Immature natural killer cell (primary cell): ENCODE measurements at regions not wholly inside any gene's neighbourhood (a gene's known extent, or its start where the extent isn't known, plus 50 kb on each side); places are given as distances from the start of the nearest gene placed in this dataset.

Source experiments
- DNase-seq, 3 donors: peaks; one replicate each; pipeline ENCODE4 v3.0.0; 2022; ENCODE audit warnings: mixed read lengths in 1 of 3
- H3K27ac Mint-ChIP-seq, 6 donors: one replicate each; pipeline ENCODE4 v1.8.0; 2020; ENCODE audit warnings: mixed read lengths in 6 of 6, mild to moderate bottlenecking in 5 of 6, inconsistent platforms in 4 of 6, moderate library complexity in 3 of 6
- H3K27me3 Mint-ChIP-seq, 3 donors: one replicate each; pipeline ENCODE4 v1.8.0; 2020 to 2021; ENCODE audit warnings: low read depth in 3 of 3, mild to moderate bottlenecking in 3 of 3, mixed read lengths in 3 of 3, moderate library complexity in 3 of 3, inconsistent platforms in 1 of 3
- H3K36me3 Mint-ChIP-seq, 3 donors: one replicate each; pipeline ENCODE4 v1.8.0; 2020; ENCODE audit warnings: mixed read lengths in 3 of 3, inconsistent platforms in 2 of 3, mild to moderate bottlenecking in 2 of 3
- H3K4me1 Mint-ChIP-seq, 2 donors: one replicate each; pipeline ENCODE4 v1.8.0; 2020; ENCODE audit warnings: inconsistent platforms in 2 of 2, mild to moderate bottlenecking in 2 of 2, mixed read lengths in 2 of 2, moderate library complexity in 1 of 2
- H3K4me3 Mint-ChIP-seq, 5 donors: one replicate each; pipeline ENCODE4 v1.8.0; 2020; ENCODE audit warnings: mild to moderate bottlenecking in 5 of 5, mixed read lengths in 5 of 5, inconsistent platforms in 3 of 5, moderate library complexity in 3 of 5
- H3K9me3 Mint-ChIP-seq, 6 donors: one replicate each; pipeline ENCODE4 v1.8.0; 2020; ENCODE audit warnings: mild to moderate bottlenecking in 6 of 6, mixed read lengths in 6 of 6, inconsistent platforms in 4 of 6, moderate library complexity in 3 of 6

GRCh38 chr6:141346535-141346934 lies 786.2 kb upstream of the GJE1 start:
- Mint-ChIP-seq H3K27me3 (peaks cover 0 to 2% (median 1%) of the 10 kb centered on the region in 3 donors), H3K9me3 (no peaks in the 10 kb centered on the region), H3K36me3 (no peaks in the 10 kb centered on the region), H3K27ac (no peak overlapping the region), H3K4me1 (peaks cover 0 to 2% of the 10 kb centered on the region in 2 donors), H3K4me3 (no peak overlapping the region)
- DNase-seq: no peak

- peaks cover 0 to 6% (median 3%) of the 10 kb centered on the region in 3 donors for H3K27me3 Mint-ChIP-seq
- H3K9me3 Mint-ChIP-seq: peaks cover 0 to 5% (median 0%) of the 10 kb centered on the region in 6 donors
- no peak overlapping the region for H3K27ac Mint-ChIP-seq
- no peaks in the 10 kb centered on the region for H3K4me1 Mint-ChIP-seq
- no peak for DNase-seq
- H3K36me3 Mint-ChIP-seq: no peaks in the 10 kb centered on the region
- no peak overlapping the region for H3K4me3 Mint-ChIP-seq
Observed at GRCh38 chr6:141337191-141337590, 795.5 kb upstream of the GJE1 start.

- no peak overlapping the region for H3K4me3 Mint-ChIP-seq
- H3K9me3 Mint-ChIP-seq: peaks cover 0 to 5% (median 0%) of the 10 kb centered on the region in 6 donors
- DNase-seq: no peak
- no peaks in the 10 kb centered on the region for H3K36me3 Mint-ChIP-seq
- H3K27me3 Mint-ChIP-seq: peaks cover 0 to 6% (median 0%) of the 10 kb centered on the region in 3 donors
- no peak overlapping the region for H3K27ac Mint-ChIP-seq
- no peaks in the 10 kb centered on the region for H3K4me1 Mint-ChIP-seq
Observed at GRCh38 chr6:141335477-141336273, 797.0 kb upstream of the GJE1 start.

GRCh38 chr6:141326925-141327324 lies 805.8 kb upstream of the GJE1 start:
- H3K9me3 Mint-ChIP-seq: no peaks in the 10 kb centered on the region
- no peak overlapping the region for H3K27ac Mint-ChIP-seq
- no peak overlapping the region for H3K4me3 Mint-ChIP-seq
- no peak for DNase-seq
- no peaks in the 10 kb centered on the region for H3K36me3 Mint-ChIP-seq
- no peaks in the 10 kb centered on the region for H3K4me1 Mint-ChIP-seq
- H3K27me3 Mint-ChIP-seq: peaks cover 0 to 1% (median 0%) of the 10 kb centered on the region in 3 donors

- Mint-ChIP-seq H3K4me3 (no peak overlapping the region), H3K27ac (no peak overlapping the region), H3K36me3 (no peaks in the 10 kb centered on the region), H3K4me1 (no peaks in the 10 kb centered on the region), H3K27me3 (peaks cover 0 to 3% (median 0%) of the 10 kb centered on the region in 3 donors), H3K9me3 (no peaks in the 10 kb centered on the region)
- no peak for DNase-seq
Observed at GRCh38 chr6:141326426-141326825, 806.3 kb upstream of the GJE1 start.

- no peak for DNase-seq
- Mint-ChIP-seq H3K36me3 (no peaks in the 10 kb centered on the region), H3K27me3 (peaks cover 0 to 5% (median 0%) of the 10 kb centered on the region in 3 donors), H3K4me1 (no peaks in the 10 kb centered on the region), H3K27ac (no peak overlapping the region), H3K9me3 (no peaks in the 10 kb centered on the region), H3K4me3 (no peak overlapping the region)
Observed at GRCh38 chr6:141321493-141322347, 811.0 kb upstream of the GJE1 start.

- Mint-ChIP-seq H3K4me1 (no peaks in the 10 kb centered on the region), H3K36me3 (no peaks in the 10 kb centered on the region), H3K9me3 (no peaks in the 10 kb centered on the region), H3K27ac (no peak overlapping the region), H3K4me3 (no peak overlapping the region), H3K27me3 (peaks cover 0 to 4% (median 0%) of the 10 kb centered on the region in 3 donors)
- DNase-seq: no peak
Observed at GRCh38 chr6:141316236-141316635, 816.5 kb upstream of the GJE1 start.

- Mint-ChIP-seq H3K9me3 (no peaks in the 10 kb centered on the region), H3K4me3 (no peak overlapping the region), H3K27me3 (peaks cover 0 to 4% (median 0%) of the 10 kb centered on the region in 3 donors), H3K27ac (no peak overlapping the region), H3K36me3 (no peaks in the 10 kb centered on the region), H3K4me1 (no peaks in the 10 kb centered on the region)
- no peak for DNase-seq
Observed at GRCh38 chr6:141313986-141314385, 818.7 kb upstream of the GJE1 start.

- Mint-ChIP-seq H3K4me3 (no peak overlapping the region), H3K4me1 (no peaks in the 10 kb centered on the region), H3K27me3 (peaks cover 0 to 3% (median 2%) of the 10 kb centered on the region in 3 donors), H3K27ac (no peak overlapping the region), H3K36me3 (no peaks in the 10 kb centered on the region), H3K9me3 (no peaks in the 10 kb centered on the region)
- DNase-seq: peak; percentile 7 to 18 (median 13)
Observed at GRCh38 chr6:141309295-141309694, 823.4 kb upstream of the GJE1 start.

GRCh38 chr6:141307309-141307998 lies 825.3 kb upstream of the GJE1 start:
- Mint-ChIP-seq H3K27ac (no peak overlapping the region), H3K4me3 (no peak overlapping the region), H3K4me1 (no peaks in the 10 kb centered on the region), H3K36me3 (no peaks in the 10 kb centered on the region), H3K9me3 (no peaks in the 10 kb centered on the region), H3K27me3 (peaks cover 3 to 5% (median 3%) of the 10 kb centered on the region in 3 donors)
- DNase-seq: peak in 1 of 3 donors; percentile 4

GRCh38 chr6:141303907-141304306 lies 828.8 kb upstream of the GJE1 start:
- DNase-seq: no peak
- no peaks in the 10 kb centered on the region for H3K4me1 Mint-ChIP-seq
- H3K27ac Mint-ChIP-seq: no peak overlapping the region
- peaks cover 3 to 5% (median 5%) of the 10 kb centered on the region in 3 donors for H3K27me3 Mint-ChIP-seq
- H3K4me3 Mint-ChIP-seq: no peak overlapping the region
- no peaks in the 10 kb centered on the region for H3K9me3 Mint-ChIP-seq
- no peaks in the 10 kb centered on the region for H3K36me3 Mint-ChIP-seq

- Mint-ChIP-seq H3K27ac (no peak overlapping the region), H3K4me1 (no peaks in the 10 kb centered on the region), H3K27me3 (peaks cover 3 to 5% (median 3%) of the 10 kb centered on the region in 3 donors), H3K9me3 (no peaks in the 10 kb centered on the region), H3K4me3 (no peak overlapping the region), H3K36me3 (no peaks in the 10 kb centered on the region)
- no peak for DNase-seq
Observed at GRCh38 chr6:141301779-141302178, 830.9 kb upstream of the GJE1 start.

- no peak for DNase-seq
- H3K36me3 Mint-ChIP-seq: no peaks in the 10 kb centered on the region
- H3K27me3 Mint-ChIP-seq: peaks cover 2 to 3% (median 2%) of the 10 kb centered on the region in 3 donors
- no peak overlapping the region for H3K27ac Mint-ChIP-seq
- H3K9me3 Mint-ChIP-seq: peaks cover 0 to 6% (median under 1%) of the 10 kb centered on the region in 6 donors
- no peak overlapping the region for H3K4me3 Mint-ChIP-seq
- H3K4me1 Mint-ChIP-seq: no peaks in the 10 kb centered on the region
Observed at GRCh38 chr6:141290941-141291721, 841.6 kb upstream of the GJE1 start.
